ENCODE measurements at regions not wholly inside any gene's neighbourhood (a gene's known extent, or its start where the extent isn't known, plus 50 kb on each side); places are given as distances from the start of the nearest gene placed in this dataset.

DNA sequence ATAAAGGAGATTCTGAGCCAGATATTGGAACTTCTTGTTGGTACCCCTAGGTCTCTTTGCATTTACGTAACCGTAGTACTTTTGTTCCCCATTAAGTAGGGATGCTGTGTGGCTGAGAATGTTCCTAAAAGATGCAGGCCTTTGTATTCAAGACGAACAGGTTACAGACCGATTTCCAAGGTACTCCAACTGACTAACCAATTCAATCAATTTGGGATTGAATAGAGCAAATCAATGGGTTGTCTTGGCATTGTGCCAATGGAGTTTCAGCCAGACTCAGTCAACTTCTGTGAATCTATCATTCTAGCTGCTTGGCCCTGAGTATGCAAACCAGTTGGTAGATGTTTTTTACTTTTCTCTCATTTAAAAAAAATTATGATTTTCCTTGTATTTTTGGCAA is 347.3 kb upstream of the NPVF start:
- TF ChIP-seq CTCF (IDR thresholded peaks at IDR 0.05): no peak
- no peak for TF ChIP-seq EP300 (IDR thresholded peaks at IDR 0.05)
- TF ChIP-seq POLR2A (IDR thresholded peaks at IDR 0.05): no peak
- no peak for TF ChIP-seq POLR2AphosphoS5 (IDR thresholded peaks at IDR 0.05)

All from gastroesophageal sphincter (tissue), 3 donors.